ENCODE measurements at regions not wholly inside any gene's neighbourhood (a gene's known extent, or its start where the extent isn't known, plus 50 kb on each side); places are given as distances from the start of the nearest gene placed in this dataset.

DNA sequence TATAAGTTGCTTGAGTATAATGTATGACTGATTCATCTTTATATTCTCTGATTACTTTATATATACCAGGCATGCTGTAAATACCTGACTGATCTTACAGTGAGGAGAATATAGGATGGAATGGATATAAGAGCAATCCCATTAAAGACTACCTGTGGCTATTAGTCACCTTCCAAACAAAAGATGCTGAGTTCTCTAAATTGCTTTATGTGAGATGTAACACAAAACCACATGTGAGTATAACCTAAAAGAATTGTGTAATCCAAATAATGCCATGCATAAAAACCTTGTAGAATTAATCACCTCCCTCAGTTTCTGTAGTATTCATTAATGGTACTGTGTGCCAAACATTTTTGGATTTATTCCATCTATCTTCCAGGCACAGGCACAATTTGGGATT is 134.6 kb upstream of the LRRC7 start (continued):
- no peak for TF ChIP-seq CREM (CRISPR knock-in tag; IDR thresholded peaks at IDR 0.05)
- no peak for TF ChIP-seq ZNF138 (CRISPR knock-in tag; conservative IDR thresholded peaks at IDR 0.05)
- TF ChIP-seq, protein P1, sequence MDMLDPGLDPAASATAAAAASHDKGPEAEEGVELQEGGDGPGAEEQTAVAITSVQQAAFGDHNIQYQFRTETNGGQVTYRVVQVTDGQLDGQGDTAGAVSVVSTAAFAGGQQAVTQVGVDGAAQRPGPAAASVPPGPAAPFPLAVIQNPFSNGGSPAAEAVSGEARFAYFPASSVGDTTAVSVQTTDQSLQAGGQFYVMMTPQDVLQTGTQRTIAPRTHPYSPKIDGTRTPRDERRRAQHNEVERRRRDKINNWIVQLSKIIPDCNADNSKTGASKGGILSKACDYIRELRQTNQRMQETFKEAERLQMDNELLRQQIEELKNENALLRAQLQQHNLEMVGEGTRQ (CRISPR knock-in tag; IDR thresholded peaks at IDR 0.05) = no peak
- no peak for TF ChIP-seq ZNF121 (CRISPR knock-in tag; IDR thresholded peaks at IDR 0.05)
- no peak for TF ChIP-seq ZNF219 (CRISPR knock-in tag; IDR thresholded peaks at IDR 0.05; ENCODE audit: borderline replicate concordance)
- no peak for TF ChIP-seq MYBL2 (CRISPR knock-in tag; IDR thresholded peaks at IDR 0.05)
- no peak for TF ChIP-seq HMGA2 (CRISPR knock-in tag; IDR thresholded peaks at IDR 0.05)
- TF ChIP-seq, protein P2, sequence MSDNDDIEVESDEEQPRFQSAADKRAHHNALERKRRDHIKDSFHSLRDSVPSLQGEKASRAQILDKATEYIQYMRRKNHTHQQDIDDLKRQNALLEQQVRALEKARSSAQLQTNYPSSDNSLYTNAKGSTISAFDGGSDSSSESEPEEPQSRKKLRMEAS (CRISPR knock-in tag; IDR thresholded peaks at IDR 0.05) = no peak

DNA sequence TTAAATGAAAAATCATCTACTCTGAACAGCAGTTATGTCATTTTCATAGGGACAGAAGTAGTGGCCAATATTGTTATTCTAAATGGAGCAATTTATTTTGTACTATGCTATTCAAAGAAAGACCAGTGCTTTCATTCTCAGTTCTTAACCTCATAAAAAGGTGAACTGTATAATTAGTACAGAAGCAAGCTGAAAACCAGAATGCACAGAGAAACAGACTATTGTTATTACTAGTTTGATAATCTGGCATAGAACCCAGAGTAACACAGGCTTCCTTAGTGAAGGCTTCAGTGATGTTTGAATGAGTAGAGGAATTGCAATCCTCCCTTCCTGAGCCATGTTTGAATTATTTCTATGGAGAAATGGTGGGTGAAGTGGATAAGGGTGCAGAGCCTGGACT is 131.6 kb upstream of the LRRC7 start:
- no peaks in the 10 kb centered on the region for H3K36me3 Mint-ChIP-seq
- CTCF ChIA-PET = no interaction called here
- ATAC-seq (no peak), DNase-seq (ENCODE audit: low spot score) (no peak)
- H3K27me3 Mint-ChIP-seq (ENCODE audit: low read depth) = no peaks in the 10 kb centered on the region
- H3K4me3 Mint-ChIP-seq = no peak overlapping the region
- no peak overlapping the region for H3K27ac Mint-ChIP-seq
- POLR2A ChIA-PET = no interaction called here
- H3K9me3 Mint-ChIP-seq = 0 out of 2 replicates have a peak, but pooled peaks cover 2% of the 10 kb centered on the region
- peaks cover 6% of the 10 kb centered on the region for H3K4me1 Mint-ChIP-seq
- no peak for TF ChIP-seq TEAD1 (CRISPR knock-in tag; IDR thresholded peaks at IDR 0.05)
- TF ChIP-seq, protein P3, sequence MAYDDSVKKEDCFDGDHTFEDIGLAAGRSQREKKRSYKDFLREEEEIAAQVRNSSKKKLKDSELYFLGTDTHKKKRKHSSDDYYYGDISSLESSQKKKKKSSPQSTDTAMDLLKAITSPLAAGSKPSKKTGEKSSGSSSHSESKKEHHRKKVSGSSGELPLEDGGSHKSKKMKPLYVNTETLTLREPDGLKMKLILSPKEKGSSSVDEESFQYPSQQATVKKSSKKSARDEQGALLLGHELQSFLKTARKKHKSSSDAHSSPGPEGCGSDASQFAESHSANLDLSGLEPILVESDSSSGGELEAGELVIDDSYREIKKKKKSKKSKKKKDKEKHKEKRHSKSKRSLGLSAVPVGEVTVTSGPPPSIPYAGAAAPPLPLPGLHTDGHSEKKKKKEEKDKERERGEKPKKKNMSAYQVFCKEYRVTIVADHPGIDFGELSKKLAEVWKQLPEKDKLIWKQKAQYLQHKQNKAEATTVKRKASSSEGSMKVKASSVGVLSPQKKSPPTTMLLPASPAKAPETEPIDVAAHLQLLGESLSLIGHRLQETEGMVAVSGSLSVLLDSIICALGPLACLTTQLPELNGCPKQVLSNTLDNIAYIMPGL (CRISPR knock-in tag; IDR thresholded peaks at IDR 0.05) = no peak
- no peak for TF ChIP-seq NR3C1 (CRISPR knock-in tag; conservative IDR thresholded peaks at IDR 0.05; ENCODE audit: low read depth)
- TF ChIP-seq GABPB1 (CRISPR knock-in tag; IDR thresholded peaks at IDR 0.05) = no peak
- TF ChIP-seq GTF2I (CRISPR knock-in tag; conservative IDR thresholded peaks at IDR 0.05) = no peak

DNA sequence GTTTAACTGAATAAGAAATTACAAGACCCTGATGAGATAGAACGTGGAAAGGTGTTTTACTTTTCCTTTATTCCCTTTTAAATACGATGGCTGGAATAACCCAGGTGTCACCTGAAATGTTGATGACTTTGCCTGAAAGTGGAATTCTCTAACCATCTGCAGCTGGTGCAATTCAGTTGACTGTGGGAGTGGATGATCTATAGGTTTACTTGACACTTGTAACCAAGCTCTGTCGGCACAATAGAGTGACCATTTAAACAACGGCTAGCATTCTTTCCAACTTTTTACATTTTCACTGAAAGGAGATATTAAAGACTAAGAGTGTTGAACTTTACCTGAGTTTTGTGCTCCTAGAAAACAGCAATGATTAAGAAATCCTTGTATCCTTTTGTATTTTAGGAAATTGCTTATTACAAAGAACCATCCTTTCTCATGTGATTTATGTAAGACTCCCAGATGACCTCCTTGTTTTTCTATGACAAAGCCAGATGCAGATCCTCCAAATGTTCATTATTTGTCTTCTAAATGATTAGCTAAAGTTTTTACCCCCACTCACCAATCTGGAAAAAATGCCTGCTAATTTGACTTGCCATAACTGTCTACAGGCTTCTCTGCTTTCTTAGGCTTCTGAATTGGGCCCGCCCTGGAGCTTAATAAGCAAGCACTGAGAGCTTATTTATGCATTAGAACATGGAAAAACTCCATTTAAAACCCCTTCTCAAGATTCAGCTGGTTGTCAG is 129.5 kb upstream of the LRRC7 start:
- DNase-seq (ENCODE audit: low spot score) (no peak), ATAC-seq (no peak)
- H3K4me3 Mint-ChIP-seq = no peak overlapping the region
- H3K9me3 Mint-ChIP-seq = peaks cover 7% of the 10 kb centered on the region; the same call in 1 of the 2 replicates
- CTCF ChIA-PET = no interaction called here
- H3K27me3 Mint-ChIP-seq (ENCODE audit: low read depth) = no peaks in the 10 kb centered on the region
- no peak overlapping the region for H3K27ac Mint-ChIP-seq
- peaks cover 6% of the 10 kb centered on the region for H3K4me1 Mint-ChIP-seq
- H3K36me3 Mint-ChIP-seq = no peaks in the 10 kb centered on the region
- POLR2A ChIA-PET = no interaction called here
- TF ChIP-seq TEAD1 (CRISPR knock-in tag; IDR thresholded peaks at IDR 0.05) = no peak
- TF ChIP-seq, protein P4, sequence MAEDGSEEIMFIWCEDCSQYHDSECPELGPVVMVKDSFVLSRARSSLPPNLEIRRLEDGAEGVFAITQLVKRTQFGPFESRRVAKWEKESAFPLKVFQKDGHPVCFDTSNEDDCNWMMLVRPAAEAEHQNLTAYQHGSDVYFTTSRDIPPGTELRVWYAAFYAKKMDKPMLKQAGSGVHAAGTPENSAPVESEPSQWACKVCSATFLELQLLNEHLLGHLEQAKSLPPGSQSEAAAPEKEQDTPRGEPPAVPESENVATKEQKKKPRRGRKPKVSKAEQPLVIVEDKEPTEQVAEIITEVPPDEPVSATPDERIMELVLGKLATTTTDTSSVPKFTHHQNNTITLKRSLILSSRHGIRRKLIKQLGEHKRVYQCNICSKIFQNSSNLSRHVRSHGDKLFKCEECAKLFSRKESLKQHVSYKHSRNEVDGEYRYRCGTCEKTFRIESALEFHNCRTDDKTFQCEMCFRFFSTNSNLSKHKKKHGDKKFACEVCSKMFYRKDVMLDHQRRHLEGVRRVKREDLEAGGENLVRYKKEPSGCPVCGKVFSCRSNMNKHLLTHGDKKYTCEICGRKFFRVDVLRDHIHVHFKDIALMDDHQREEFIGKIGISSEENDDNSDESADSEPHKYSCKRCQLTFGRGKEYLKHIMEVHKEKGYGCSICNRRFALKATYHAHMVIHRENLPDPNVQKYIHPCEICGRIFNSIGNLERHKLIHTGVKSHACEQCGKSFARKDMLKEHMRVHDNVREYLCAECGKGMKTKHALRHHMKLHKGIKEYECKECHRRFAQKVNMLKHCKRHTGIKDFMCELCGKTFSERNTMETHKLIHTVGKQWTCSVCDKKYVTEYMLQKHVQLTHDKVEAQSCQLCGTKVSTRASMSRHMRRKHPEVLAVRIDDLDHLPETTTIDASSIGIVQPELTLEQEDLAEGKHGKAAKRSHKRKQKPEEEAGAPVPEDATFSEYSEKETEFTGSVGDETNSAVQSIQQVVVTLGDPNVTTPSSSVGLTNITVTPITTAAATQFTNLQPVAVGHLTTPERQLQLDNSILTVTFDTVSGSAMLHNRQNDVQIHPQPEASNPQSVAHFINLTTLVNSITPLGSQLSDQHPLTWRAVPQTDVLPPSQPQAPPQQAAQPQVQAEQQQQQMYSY (CRISPR knock-in tag; IDR thresholded peaks at IDR 0.05) = no peak
- TF ChIP-seq, protein P5, sequence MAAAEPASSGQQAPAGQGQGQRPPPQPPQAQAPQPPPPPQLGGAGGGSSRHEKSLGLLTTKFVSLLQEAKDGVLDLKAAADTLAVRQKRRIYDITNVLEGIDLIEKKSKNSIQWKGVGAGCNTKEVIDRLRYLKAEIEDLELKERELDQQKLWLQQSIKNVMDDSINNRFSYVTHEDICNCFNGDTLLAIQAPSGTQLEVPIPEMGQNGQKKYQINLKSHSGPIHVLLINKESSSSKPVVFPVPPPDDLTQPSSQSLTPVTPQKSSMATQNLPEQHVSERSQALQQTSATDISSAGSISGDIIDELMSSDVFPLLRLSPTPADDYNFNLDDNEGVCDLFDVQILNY (CRISPR knock-in tag; IDR thresholded peaks at IDR 0.05) = no peak
- no peak for TF ChIP-seq NR3C1 (CRISPR knock-in tag; conservative IDR thresholded peaks at IDR 0.05; ENCODE audit: low read depth)
- TF ChIP-seq, protein P6, sequence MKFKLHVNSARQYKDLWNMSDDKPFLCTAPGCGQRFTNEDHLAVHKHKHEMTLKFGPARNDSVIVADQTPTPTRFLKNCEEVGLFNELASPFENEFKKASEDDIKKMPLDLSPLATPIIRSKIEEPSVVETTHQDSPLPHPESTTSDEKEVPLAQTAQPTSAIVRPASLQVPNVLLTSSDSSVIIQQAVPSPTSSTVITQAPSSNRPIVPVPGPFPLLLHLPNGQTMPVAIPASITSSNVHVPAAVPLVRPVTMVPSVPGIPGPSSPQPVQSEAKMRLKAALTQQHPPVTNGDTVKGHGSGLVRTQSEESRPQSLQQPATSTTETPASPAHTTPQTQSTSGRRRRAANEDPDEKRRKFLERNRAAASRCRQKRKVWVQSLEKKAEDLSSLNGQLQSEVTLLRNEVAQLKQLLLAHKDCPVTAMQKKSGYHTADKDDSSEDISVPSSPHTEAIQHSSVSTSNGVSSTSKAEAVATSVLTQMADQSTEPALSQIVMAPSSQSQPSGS (CRISPR knock-in tag; IDR thresholded peaks at IDR 0.05; ENCODE audit: borderline replicate concordance, low read depth) = no peak
- TF ChIP-seq, protein P7, sequence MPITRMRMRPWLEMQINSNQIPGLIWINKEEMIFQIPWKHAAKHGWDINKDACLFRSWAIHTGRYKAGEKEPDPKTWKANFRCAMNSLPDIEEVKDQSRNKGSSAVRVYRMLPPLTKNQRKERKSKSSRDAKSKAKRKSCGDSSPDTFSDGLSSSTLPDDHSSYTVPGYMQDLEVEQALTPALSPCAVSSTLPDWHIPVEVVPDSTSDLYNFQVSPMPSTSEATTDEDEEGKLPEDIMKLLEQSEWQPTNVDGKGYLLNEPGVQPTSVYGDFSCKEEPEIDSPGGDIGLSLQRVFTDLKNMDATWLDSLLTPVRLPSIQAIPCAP (CRISPR knock-in tag; IDR thresholded peaks at IDR 0.05) = no peak
- TF ChIP-seq, protein P8, sequence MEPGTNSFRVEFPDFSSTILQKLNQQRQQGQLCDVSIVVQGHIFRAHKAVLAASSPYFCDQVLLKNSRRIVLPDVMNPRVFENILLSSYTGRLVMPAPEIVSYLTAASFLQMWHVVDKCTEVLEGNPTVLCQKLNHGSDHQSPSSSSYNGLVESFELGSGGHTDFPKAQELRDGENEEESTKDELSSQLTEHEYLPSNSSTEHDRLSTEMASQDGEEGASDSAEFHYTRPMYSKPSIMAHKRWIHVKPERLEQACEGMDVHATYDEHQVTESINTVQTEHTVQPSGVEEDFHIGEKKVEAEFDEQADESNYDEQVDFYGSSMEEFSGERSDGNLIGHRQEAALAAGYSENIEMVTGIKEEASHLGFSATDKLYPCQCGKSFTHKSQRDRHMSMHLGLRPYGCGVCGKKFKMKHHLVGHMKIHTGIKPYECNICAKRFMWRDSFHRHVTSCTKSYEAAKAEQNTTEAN (CRISPR knock-in tag; IDR thresholded peaks at IDR 0.05) = no peak
- no peak for TF ChIP-seq ELF4 (CRISPR knock-in tag; IDR thresholded peaks at IDR 0.05; ENCODE audit: low read depth)
- TF ChIP-seq, protein P9, sequence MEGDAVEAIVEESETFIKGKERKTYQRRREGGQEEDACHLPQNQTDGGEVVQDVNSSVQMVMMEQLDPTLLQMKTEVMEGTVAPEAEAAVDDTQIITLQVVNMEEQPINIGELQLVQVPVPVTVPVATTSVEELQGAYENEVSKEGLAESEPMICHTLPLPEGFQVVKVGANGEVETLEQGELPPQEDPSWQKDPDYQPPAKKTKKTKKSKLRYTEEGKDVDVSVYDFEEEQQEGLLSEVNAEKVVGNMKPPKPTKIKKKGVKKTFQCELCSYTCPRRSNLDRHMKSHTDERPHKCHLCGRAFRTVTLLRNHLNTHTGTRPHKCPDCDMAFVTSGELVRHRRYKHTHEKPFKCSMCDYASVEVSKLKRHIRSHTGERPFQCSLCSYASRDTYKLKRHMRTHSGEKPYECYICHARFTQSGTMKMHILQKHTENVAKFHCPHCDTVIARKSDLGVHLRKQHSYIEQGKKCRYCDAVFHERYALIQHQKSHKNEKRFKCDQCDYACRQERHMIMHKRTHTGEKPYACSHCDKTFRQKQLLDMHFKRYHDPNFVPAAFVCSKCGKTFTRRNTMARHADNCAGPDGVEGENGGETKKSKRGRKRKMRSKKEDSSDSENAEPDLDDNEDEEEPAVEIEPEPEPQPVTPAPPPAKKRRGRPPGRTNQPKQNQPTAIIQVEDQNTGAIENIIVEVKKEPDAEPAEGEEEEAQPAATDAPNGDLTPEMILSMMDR (IDR thresholded peaks at IDR 0.05) = no peak

Data from WTC11 (cell line).